DMS 273 (cell line): ENCODE measurements at regions not wholly inside any gene's neighbourhood (a gene's known extent, or its start where the extent isn't known, plus 50 kb on each side); places are given as distances from the start of the nearest gene placed in this dataset.
A peak's percentile ranks its signal among the peaks of the same experiment; 100 is the strongest.
"Not testable (repeated sequence)": the region's sequence is repeated elsewhere in the genome, so short reads cannot be mapped to it uniquely, and the experiment has no call there.

ENCODE experiments used
- DNase-seq: peaks from one replicate; lab custom pipeline; 2025; ENCODE audit not compliant: unreplicated experiment; lab: John Stamatoyannopoulos, UW

DNA sequence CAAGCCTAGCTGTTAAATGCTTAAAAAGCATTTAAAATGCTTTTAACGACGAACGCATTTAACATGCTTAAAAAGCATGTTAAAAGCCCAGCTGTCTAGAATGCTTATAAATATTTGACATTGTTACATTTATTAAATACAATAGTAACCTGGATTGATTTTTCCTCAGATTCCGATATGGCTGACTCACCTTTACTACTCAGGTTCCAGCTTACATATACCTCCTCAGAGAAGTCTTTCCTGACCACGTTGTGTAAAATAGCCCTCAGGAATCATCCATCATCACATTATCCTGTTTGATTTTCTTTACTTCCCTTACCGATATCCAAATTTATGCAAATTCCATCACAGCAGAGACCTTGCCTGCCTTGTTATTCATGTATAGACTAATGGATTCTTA, 51.4 kb downstream of the SLC41A2 start:
- no peak for DNase-seq

- not testable (repeated sequence) for DNase-seq
These were observed 52.6 kb downstream of the SLC41A2 start for GRCh38 chr12:104905446-104905845.

DNA sequence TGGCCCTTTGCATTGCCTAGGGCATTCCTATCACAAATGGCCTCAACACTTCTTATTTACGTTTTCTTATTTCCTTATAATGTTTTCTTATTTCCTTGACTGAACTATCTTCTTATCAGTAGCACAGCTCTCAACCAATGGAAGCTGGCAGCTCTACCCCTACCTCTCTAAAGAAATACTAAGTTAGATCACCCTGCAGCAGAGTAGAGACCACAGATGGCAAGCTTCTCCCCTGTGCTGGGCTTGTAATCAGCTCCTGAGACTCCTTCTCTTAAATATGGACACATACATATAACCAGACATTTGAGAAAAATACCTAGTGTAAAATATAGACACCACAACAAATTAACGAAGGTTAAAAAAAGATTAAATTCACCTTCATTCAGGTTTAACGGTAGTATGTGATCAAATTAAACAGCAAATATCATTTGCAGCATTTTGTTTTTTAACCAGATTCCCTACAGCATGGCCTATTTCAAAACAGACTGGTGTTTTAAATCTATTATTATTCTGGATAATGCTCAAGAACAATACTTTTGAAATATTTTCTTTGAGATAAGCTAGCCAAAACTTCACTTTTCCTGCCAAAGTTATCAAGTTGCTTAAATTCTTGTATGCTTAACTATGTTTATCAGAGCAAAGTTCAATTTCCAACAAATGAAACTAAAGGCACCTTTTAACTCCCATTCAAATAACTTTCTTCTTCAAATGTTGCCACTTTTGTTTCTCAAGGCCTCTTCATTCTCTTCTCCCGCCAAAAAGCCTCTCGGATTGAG, 54.3 kb downstream of the SLC41A2 start:
- no peak for DNase-seq

DNA sequence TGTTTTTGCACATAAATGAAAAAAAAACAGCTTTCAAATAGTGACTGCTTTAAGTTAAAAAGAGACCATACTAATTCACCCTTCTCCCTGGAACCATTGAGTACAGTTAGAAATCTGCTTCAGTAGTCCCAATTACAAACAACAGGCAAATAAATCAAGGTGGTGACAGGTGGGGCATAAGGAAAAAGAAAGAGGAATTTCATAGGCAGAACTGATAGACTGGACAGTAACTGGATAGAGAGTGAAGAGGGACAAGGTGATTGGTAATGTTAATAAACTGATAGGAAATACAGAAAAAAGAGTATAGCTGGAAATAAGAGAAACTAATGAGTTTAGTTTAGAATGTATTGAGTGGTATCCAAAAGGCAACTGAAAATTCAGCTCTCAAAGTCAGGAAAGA, 56.0 kb downstream of the SLC41A2 start:
- no peak for DNase-seq

DNA sequence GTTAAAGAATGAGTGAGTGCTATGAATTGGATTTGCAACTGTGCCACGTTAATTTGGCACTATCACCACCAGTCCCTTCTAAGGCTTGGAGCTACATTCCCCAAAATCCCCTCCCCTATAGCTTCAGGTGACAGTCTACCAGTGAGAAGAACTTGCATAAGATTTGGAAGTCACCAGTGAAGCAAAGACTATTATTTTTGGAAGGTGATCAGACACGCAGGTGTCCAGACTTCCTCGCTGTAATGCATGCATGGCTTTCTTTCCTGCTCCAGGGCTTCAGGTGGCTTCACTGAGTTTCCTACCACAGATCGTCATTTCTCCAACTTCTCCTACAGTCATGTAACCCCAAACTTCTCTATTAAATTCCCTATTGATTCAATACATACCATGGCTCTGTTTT, 61.4 kb downstream of the SLC41A2 start:
- DNase-seq = no peak

GRCh38 chr12:104896146-104896545, 61.9 kb downstream of the SLC41A2 start:
- DNase-seq = no peak

DNA sequence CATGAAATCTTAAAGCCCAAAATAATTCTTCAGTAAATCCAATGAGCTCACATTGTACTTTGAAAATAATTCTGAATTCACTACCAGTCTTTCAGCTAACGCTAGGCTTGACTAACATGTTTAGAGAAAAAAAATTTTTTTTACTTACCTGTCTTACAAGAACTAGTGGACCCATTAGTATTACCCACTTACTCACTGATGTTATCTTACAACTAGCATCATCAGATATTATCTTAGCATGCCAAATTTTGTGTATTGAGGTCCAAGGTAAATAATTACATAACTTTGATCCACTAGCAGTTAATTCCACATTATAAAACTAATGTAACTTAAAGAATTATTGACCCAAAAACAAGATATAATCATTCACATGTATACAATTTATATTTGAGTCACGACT, 62.7 kb downstream of the SLC41A2 start:
- no peak for DNase-seq

GRCh38 chr12:104890476-104891096, 67.5 kb downstream of the SLC41A2 start:
- no peak for DNase-seq

- no peak for DNase-seq
These were observed 68.4 kb downstream of the SLC41A2 start for GRCh38 chr12:104889735-104890134.

DNA sequence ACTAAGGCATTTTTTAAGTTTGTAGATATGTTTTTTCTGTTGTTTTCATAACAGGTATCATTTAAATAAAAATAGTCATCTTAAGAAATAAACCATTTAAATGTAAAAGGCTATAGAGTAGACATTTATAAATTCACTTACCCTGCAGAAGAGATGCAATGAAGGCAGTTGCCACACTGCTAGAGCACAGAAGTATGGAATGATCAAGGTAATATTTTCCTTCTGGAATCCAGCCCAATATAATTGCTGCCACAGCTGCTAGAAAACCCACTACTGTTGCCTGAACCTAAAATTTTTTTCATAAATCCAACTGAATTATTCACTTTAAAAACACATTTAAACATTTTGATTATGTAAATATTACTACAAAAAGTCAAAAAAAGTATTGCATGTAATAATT, 69.2 kb downstream of the SLC41A2 start:
- DNase-seq = peak; percentile 45

DNA sequence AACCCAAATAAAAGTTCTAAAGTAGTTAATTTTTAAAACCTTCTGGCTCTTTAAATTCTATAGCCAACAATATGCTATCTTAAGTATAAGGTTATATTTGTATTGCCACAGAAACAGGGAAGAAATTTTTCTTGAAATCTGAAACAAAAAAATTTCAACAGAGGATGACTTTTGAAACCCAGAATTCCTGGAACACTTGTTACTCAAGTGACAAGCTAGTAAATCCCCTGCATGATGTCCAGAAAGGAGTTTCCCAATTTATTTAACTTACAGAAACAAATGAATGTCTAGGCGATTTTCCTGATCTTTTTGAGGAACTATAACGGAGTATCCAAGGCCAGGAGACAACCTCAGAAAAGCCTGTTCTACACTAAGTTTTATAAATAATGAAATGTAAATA, 69.6 kb downstream of the SLC41A2 start:
- no peak for DNase-seq

DNA sequence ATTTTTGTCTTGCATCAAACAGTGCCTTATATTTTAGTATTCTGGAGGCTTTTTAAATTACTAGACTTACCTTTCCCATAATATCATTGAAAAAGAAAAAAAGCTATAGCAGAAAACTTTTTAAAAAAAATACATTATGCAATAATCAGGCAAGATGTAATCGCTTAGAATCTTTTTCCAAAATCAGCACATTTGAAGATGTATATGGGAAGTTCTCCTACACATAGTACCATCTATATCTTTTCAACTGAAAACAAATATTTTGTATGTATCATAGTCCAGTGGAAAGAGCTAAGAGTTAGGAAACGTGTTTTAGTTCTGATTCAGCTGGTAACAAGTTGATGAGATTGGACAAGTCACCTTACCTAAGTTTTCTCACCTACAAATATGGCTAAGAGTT, 70.6 kb downstream of the SLC41A2 start:
- DNase-seq = no peak

GRCh38 chr12:104886418-104887401, 71.4 kb downstream of the SLC41A2 start:
- DNase-seq = peak; percentile 84

GRCh38 chr12:104878858-104879257, 79.2 kb downstream of the SLC41A2 start:
- not testable (repeated sequence) for DNase-seq

DNA sequence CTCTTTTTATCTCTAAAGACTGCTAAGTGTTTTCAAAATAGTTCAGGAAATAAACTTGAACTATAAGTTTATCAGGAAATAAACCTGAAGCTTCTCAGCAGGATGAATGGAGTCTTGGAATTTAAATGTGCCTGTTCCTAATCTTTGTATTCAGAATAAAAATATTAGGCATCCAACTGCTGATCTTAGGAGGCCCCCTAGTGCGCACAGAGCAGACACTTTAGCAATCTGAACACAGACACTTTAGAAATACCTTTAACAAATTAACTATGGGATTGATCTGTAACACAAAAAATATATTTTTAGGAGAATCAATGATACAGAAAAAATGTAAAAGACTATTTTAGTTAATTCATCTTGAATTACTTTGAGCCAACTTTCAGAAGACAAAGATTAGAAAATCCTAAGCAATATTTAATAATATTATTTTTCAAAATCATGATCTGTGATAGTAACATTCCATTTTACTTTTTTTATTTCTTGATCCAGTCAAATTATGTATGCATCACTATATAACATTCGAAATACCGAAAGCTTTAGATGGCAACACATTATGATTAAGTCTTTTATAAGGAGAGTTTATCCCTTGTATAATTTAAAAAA, 80.9 kb downstream of the SLC41A2 start:
- peak; percentile 50 for DNase-seq

- peak; percentile 5 for DNase-seq
These were observed 84.7 kb downstream of the SLC41A2 start for GRCh38 chr12:104873374-104873773.

- peak; percentile 52 for DNase-seq
These were observed 87.3 kb downstream of the SLC41A2 start for GRCh38 chr12:104870797-104871196.

- no peak for DNase-seq
These were observed 91.8 kb downstream of the SLC41A2 start for GRCh38 chr12:104866291-104866690.

DNA sequence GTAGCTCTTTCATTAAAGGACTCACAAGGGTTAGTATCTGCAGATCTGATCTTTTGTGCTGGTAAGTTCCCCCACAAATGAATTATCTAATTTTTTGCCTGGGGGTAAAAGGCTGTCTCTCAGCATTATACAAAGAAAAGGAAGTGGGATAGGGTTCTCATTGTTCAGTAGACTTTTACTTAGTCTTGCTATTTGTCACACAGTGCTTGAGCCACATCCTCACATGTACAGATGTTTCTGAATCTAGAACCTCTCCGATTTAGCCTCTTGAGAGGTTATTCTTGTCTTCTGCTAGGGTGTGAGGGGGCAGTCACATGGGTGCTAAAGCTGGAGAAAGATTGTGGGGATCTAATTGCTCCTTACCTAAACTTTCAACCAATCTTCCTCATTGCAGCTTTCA, 93.0 kb downstream of the SLC41A2 start:
- DNase-seq = no peak

DNA sequence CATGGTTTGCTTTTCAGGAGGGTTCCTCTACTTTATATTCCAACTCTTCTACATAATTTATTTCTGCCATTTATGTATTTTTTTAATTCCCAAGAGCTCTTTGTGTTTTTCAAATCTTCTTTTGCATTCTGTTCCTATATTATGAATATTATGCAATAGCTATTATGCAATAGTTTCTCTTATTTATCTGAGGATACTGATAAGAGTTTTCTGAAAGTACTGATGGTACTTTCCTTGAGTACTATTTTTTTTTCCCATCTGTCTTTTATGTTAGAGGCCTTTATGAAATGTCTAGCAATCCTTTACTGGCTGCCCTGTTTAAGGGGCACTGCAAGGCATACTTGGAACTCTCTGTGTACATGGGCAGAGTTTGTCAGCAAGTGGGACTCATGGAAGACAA, 93.4 kb downstream of the SLC41A2 start:
- DNase-seq = no peak

DNA sequence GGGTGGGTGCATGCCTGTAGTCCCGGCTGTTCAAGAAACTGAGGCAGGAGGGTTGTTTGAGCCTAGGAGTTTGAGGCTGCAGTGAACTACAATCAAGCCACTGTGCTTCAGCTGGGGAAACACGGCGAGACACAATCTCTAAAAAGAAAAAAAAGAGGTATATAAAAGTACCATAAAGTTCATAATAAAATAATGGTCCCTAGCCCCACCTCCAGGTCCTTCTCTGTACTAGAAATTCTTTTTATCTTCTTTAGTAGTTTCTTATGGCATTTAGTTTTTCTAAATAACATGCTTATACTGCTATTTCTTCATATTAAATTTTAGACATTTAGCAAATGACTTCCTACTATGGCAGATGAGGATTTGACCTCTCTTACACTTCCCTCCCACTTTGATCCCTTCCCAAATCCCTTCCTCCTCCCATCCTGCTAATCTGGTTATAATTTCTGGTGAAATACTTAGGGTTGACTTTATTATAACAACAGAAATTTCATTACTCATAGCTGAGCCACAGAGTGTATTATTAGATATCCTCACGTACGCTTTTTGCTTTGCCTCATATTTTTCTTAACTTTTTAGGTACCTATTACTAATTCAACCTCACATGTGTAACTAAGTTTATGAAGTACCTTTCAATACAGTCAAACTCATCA, 94.7 kb downstream of the SLC41A2 start:
- no peak for DNase-seq
